ENCODE measurements at regions not wholly inside any gene's neighbourhood (a gene's known extent, or its start where the extent isn't known, plus 50 kb on each side); places are given as distances from the start of the nearest gene placed in this dataset.

DNA sequence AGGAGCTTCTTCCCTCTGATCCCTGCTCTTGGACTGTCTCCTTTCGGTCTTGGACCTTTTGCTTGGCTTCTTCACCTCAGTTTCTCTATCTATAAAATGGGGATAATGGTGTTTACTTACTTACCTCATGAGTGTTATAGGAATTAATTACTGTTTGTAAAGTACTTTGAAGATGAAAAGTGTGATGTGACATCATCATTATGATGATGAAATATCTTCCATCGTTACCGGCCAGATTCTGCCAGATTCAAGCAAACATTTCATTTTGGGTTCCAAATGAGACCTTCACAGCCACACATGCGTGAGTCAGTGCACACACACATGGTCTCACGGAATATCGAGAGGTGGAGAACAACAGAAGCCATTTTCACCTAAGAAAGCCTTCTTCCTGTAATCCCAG lies 220.1 kb upstream of the RPL34 start:
- no peak for TF ChIP-seq POLR2A (IDR thresholded peaks at IDR 0.05; ENCODE audit: extremely low read depth, insufficient read length)
- TF ChIP-seq, protein P1, sequence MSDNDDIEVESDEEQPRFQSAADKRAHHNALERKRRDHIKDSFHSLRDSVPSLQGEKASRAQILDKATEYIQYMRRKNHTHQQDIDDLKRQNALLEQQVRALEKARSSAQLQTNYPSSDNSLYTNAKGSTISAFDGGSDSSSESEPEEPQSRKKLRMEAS (IDR thresholded peaks at IDR 0.05; ENCODE audit: low read depth, low read length): no peak
- no peak for TF ChIP-seq MYC (IDR thresholded peaks at IDR 0.05; ENCODE audit: low read depth, low read length)
- no peak for TF ChIP-seq CTCF (IDR thresholded peaks at IDR 0.05; ENCODE audit: low read depth, low read length)
- H3K4me3 ChIP-seq (ENCODE audit: low read depth, low read length): no peak overlapping the region
- no peak for DNase-seq (ENCODE audit: low read depth)

DNA sequence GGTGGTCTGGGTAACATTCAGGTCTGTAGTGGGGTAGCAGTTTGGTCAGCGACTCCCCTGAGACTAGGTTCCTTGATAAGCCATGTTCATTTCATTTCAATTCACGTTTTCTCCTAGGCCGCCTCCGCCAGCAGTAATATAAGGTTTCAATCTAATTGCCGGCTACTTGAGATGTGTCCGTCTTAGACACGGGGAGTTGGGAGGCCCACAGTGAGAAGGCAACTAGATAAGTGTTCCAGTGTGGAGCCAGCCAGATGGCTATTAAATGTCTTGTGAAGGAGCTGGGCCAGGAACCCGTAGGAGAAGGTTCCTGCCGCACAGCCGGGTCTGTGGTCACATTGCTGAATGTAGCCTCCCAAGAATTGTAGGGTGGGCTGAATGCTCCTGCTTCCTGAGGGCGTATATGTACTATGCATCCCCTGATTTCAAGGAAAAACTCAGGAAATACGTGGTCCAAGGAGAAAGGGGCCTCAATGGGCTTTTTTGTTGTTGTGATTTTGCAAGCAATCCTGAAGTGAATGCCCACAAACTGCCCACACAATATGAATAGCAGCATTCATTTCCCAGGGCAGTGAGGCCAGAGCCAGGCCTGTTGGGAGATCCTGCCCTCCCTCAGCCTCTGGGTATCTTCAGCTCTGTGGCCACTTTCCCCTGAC lies 220.6 kb upstream of the RPL34 start:
- TF ChIP-seq, protein P1 (IDR thresholded peaks at IDR 0.05; ENCODE audit: low read depth, low read length): no peak
- TF ChIP-seq POLR2A (IDR thresholded peaks at IDR 0.05; ENCODE audit: extremely low read depth, insufficient read length) (no peak), CTCF (IDR thresholded peaks at IDR 0.05; ENCODE audit: low read depth, low read length) (no peak), MYC (IDR thresholded peaks at IDR 0.05; ENCODE audit: low read depth, low read length) (no peak)
- DNase-seq (ENCODE audit: low read depth): no peak
- H3K4me3 ChIP-seq (ENCODE audit: low read depth, low read length): no peak overlapping the region

DNA sequence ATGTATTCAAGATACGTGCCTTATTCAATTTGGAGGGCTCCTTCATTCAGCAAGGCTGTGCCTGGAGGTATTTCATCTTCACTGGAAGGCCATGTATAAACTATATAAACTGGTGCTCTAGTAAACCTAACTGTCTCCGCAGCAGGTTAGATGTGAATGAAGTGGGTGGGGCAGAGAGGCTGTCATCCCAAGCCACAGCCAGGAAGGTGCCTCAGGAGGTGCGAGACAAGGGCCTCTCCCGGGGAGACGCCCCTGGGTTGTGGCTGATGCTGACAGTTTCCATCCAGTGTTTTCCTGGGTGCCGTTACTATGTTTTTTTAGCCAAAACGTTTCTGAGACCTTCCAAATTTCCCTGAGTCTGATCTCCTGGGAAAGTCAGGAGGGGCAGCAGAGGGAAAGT lies 221.5 kb upstream of the RPL34 start:
- DNase-seq (ENCODE audit: low read depth): no peak
- H3K4me3 ChIP-seq (ENCODE audit: low read depth, low read length): no peak overlapping the region
- TF ChIP-seq, protein P1 (IDR thresholded peaks at IDR 0.05; ENCODE audit: low read depth, low read length): no peak
- TF ChIP-seq MYC (IDR thresholded peaks at IDR 0.05; ENCODE audit: low read depth, low read length) (no peak), CTCF (IDR thresholded peaks at IDR 0.05; ENCODE audit: low read depth, low read length) (no peak), POLR2A (IDR thresholded peaks at IDR 0.05; ENCODE audit: extremely low read depth, insufficient read length) (no peak)

GRCh38 chr4:108398316-108398715 lies 222.1 kb upstream of the RPL34 start:
- TF ChIP-seq, protein P1 (IDR thresholded peaks at IDR 0.05; ENCODE audit: low read depth, low read length): no peak
- TF ChIP-seq MYC (IDR thresholded peaks at IDR 0.05; ENCODE audit: low read depth, low read length) (no peak), CTCF (IDR thresholded peaks at IDR 0.05; ENCODE audit: low read depth, low read length) (no peak), POLR2A (IDR thresholded peaks at IDR 0.05; ENCODE audit: extremely low read depth, insufficient read length) (no peak)
- no peak overlapping the region for H3K4me3 ChIP-seq (ENCODE audit: low read depth, low read length)
- DNase-seq (ENCODE audit: low read depth): no peak

- DNase-seq (ENCODE audit: low read depth): no peak
- no peak overlapping the region for H3K4me3 ChIP-seq (ENCODE audit: low read depth, low read length)
- TF ChIP-seq, protein P1 (IDR thresholded peaks at IDR 0.05; ENCODE audit: low read depth, low read length): no peak
- TF ChIP-seq POLR2A (IDR thresholded peaks at IDR 0.05; ENCODE audit: extremely low read depth, insufficient read length) (no peak), MYC (IDR thresholded peaks at IDR 0.05; ENCODE audit: low read depth, low read length) (no peak), CTCF (IDR thresholded peaks at IDR 0.05; ENCODE audit: low read depth, low read length) (no peak)
Measured at GRCh38 chr4:108397850-108398249, 222.5 kb upstream of the RPL34 start.

Measured in NB4 (cell line).